SK-N-SH (cell line): ENCODE measurements at regions not wholly inside any gene's neighbourhood (a gene's known extent, or its start where the extent isn't known, plus 50 kb on each side); places are given as distances from the start of the nearest gene placed in this dataset.

ENCODE experiments used
- CTCF ChIA-PET: fragments of 300-600, 350-600 bp; formaldehyde crosslinking; extraction: SDS; loops from one replicate; lab custom pipeline; 2021; lab: Yijun Ruan, JAX
- POLR2A ChIA-PET: fragments of 350-600 bp; sonication (Branson Sonifier 250); formaldehyde crosslinking; extraction: SDS; loops from one replicate; lab custom pipeline; 2020; ENCODE audit warnings: antibody characterized with exemption, inconsistent platforms; lab: Yijun Ruan, JAX
- DNase-seq: peaks from one replicate; pipeline ENCODE4 v3.0.0; 2012
- H2AFZ ChIP-seq: fragments of 200-600 bp; sonication (generic); 2 replicates; pipeline ENCODE4 v1.8.1; 2016; ENCODE audit warnings: antibody characterized with exemption, mild to moderate bottlenecking, low read depth
- H3F3A ChIP-seq: fragments of 200-600 bp; sonication (generic); replicated peaks from 2 replicates; pipeline ENCODE3; 2016; ENCODE audit warnings: antibody characterized with exemption, mild to moderate bottlenecking; ENCODE audit not compliant: insufficient read depth
- H3K27ac ChIP-seq, 2 experiments: fragments of 200-500 bp in 1 of 2; fragments of 200-600 bp in 1 of 2; sonication (Bioruptor generic) in 1 of 2; sonication (generic), shearing (Covaris generic) in 1 of 2; 2 replicates each; pipeline versions ENCODE4 v1.5.1 to v1.6.1; 2014 to 2016; ENCODE audit warnings: low read depth in 2 of 2, inconsistent platforms in 1 of 2, low read length in 1 of 2, mild to moderate bottlenecking in 1 of 2, mixed read lengths in 1 of 2
- H3K27me3 ChIP-seq: fragments of 200-600 bp; sonication (generic), shearing (Covaris generic); 2 replicates; pipeline ENCODE4 v1.6.1; 2016; ENCODE audit warnings: mixed run types; ENCODE audit not compliant: insufficient read depth
- H3K36me3 ChIP-seq, 2 experiments: fragments of 200-500 bp in 1 of 2; fragments of 200-600 bp in 1 of 2; sonication (Bioruptor generic) in 1 of 2; sonication (generic) in 1 of 2; replicated peaks in 1 of 2; 2 replicates each; pipeline versions ENCODE3 to v1.5.1; 2014 to 2016; ENCODE audit warnings: low read length in 1 of 2, mild to moderate bottlenecking in 1 of 2; ENCODE audit not compliant: insufficient read depth in 2 of 2, control insufficient read depth in 1 of 2
- H3K4me1 ChIP-seq, 2 experiments: fragments of 200-500 bp in 1 of 2; fragments of 200-600 bp in 1 of 2; sonication (Bioruptor generic) in 1 of 2; sonication (generic), shearing (Covaris generic) in 1 of 2; 2 replicates each; pipeline versions ENCODE4 v1.5.1 to v1.6.1; 2014 to 2016; ENCODE audit warnings: low read depth in 1 of 2, low read length in 1 of 2, mixed run types in 1 of 2; ENCODE audit not compliant: insufficient read depth in 2 of 2, control insufficient read depth in 1 of 2
- H3K4me2 ChIP-seq: fragments of 200-600 bp; sonication (generic), shearing (Covaris generic); 2 replicates; pipeline ENCODE4 v1.6.1; 2017; ENCODE audit warnings: mixed run types
- H3K4me3 ChIP-seq, 2 experiments: fragments of 200-500 bp in 1 of 2; fragments of 200-600 bp in 1 of 2; sonication (Bioruptor generic) in 1 of 2; sonication (generic), shearing (Covaris generic) in 1 of 2; 2 replicates each; pipeline versions ENCODE4 v1.5.1 to v1.8.1; 2014 to 2016; ENCODE audit warnings: low read depth in 2 of 2, inconsistent platforms in 1 of 2, low read length in 1 of 2, mild to moderate bottlenecking in 1 of 2, mixed read lengths in 1 of 2, moderate library complexity in 1 of 2
- H3K79me2 ChIP-seq: fragments of 200-600 bp; sonication (generic); 2 replicates; pipeline ENCODE4 v1.8.1; 2017; ENCODE audit warnings: mild to moderate bottlenecking; ENCODE audit not compliant: insufficient read depth
- H3K9ac ChIP-seq: fragments of 200-600 bp; sonication (generic); 2 replicates; pipeline ENCODE4 v1.6.1; 2017; ENCODE audit warnings: mixed run types
- H3K9me2 ChIP-seq: fragments of 200-600 bp; sonication (generic); 2 replicates; pipeline ENCODE4 v1.6.1; 2017; ENCODE audit warnings: mixed run types
- H3K9me3 ChIP-seq: fragments of 200-600 bp; sonication (generic); 2 replicates; pipeline ENCODE4 v1.6.1; 2017; ENCODE audit warnings: mixed run types, mild to moderate bottlenecking, moderate library complexity
- H4K20me1 ChIP-seq: fragments of 200-600 bp; sonication (generic); 2 replicates; pipeline ENCODE4 v1.6.1; 2017; ENCODE audit warnings: mild to moderate bottlenecking, mixed run types; ENCODE audit not compliant: insufficient read depth
- CHD2 ChIP-seq: fragments of 150-350 bp; IDR thresholded peaks from 2 replicates; pipeline ENCODE4 v1.6.1; 2018; ENCODE audit warnings: low read length; ENCODE audit not compliant: partially characterized antibody
- CTCF ChIP-seq: fragments of 200-600 bp; sonication (generic); IDR thresholded peaks from 2 replicates; pipeline ENCODE4 v1.6.1; 2017; ENCODE audit warnings: antibody characterized with exemption, mild to moderate bottlenecking, moderate library complexity
- ELF1 ChIP-seq: IDR thresholded peaks from 2 replicates; pipeline ENCODE4 v1.4.0; 2012
- JUND ChIP-seq: IDR thresholded peaks from 2 replicates; pipeline ENCODE4 v1.4.0; 2012
- MXI1 ChIP-seq: IDR thresholded peaks from 2 replicates; pipeline ENCODE4 v1.6.1; 2012; ENCODE audit warnings: mild to moderate bottlenecking, low read depth, low read length, improper control_type of control experiment
- NFIC ChIP-seq: IDR thresholded peaks from 2 replicates; pipeline ENCODE4 v1.4.0; 2012; ENCODE audit warnings: borderline replicate concordance
- PBX3 ChIP-seq: IDR thresholded peaks from 2 replicates; pipeline ENCODE4; 2012
- POLR2AphosphoS5 ChIP-seq: IDR thresholded peaks from 2 replicates; pipeline ENCODE4 v1.6.1; 2012; ENCODE audit warnings: low read depth, low read length
- RAD21 ChIP-seq: IDR thresholded peaks from 2 replicates; pipeline ENCODE4 v1.6.1; 2012; ENCODE audit warnings: mild to moderate bottlenecking, low read length
- RXRA ChIP-seq: IDR thresholded peaks from 2 replicates; pipeline ENCODE4 v1.4.0; 2012; ENCODE audit warnings: low read depth, mild to moderate bottlenecking, borderline replicate concordance
- SIN3A ChIP-seq: IDR thresholded peaks from 2 replicates; pipeline ENCODE4 v1.6.1; 2012; ENCODE audit warnings: low read depth, mild to moderate bottlenecking, low read length, moderate library complexity, borderline replicate concordance
- TEAD4 ChIP-seq: IDR thresholded peaks from 2 replicates; pipeline ENCODE4 v1.4.0; 2012; ENCODE audit warnings: mild to moderate bottlenecking, borderline replicate concordance; ENCODE audit not compliant: insufficient read depth
- USF1 ChIP-seq: IDR thresholded peaks from 2 replicates; pipeline ENCODE4 v1.4.0; 2012; ENCODE audit warnings: low read depth, borderline replicate concordance
- YY1 ChIP-seq: IDR thresholded peaks from 2 replicates; pipeline ENCODE4 v1.4.0; 2012; ENCODE audit warnings: low read depth, mild to moderate bottlenecking
- WGBS: methylation state at CpG from one replicate; pipeline ENCODE4 v1.1.6; 2017; ENCODE audit warnings: low lambda C conversion rate; 5-methylcytosine and 5-hydroxymethylcytosine counted together

GRCh38 chr4:8732092-8732491 is 139.5 kb downstream of the CPZ start:
- Histone ChIP-seq H3K9me3 (no peaks in the 10 kb centered on the region), H3K4me3 (no peak overlapping the region), H3K4me1 (no peaks in the 10 kb centered on the region), H4K20me1 (no peaks in the 10 kb centered on the region), H3K4me2 (no peak overlapping the region), H3K79me2 (no peaks in the 10 kb centered on the region), H3K9me2 (no peaks in the 10 kb centered on the region), H3F3A (no peaks in the 10 kb centered on the region), H3K27me3 (no peaks in the 10 kb centered on the region), H2AFZ (no peak overlapping the region), H3K36me3 (no peaks in the 10 kb centered on the region), H3K9ac (no peak overlapping the region), H3K27ac (no peak overlapping the region)
- ChIA-PET CTCF (no interaction called here), POLR2A (no interaction called here)
- TF ChIP-seq RAD21, result no peak
- TF ChIP-seq YY1, result no peak
- TF ChIP-seq CHD2, result no peak
- no peak for TF ChIP-seq NFIC
- TF ChIP-seq MXI1, result no peak
- TF ChIP-seq SIN3A, result no peak
- TF ChIP-seq ELF1, result no peak
- no peak for TF ChIP-seq USF1
- no peak for TF ChIP-seq TEAD4
- no peak for TF ChIP-seq CTCF
- no peak for TF ChIP-seq POLR2AphosphoS5
- no peak for TF ChIP-seq RXRA
- no peak for TF ChIP-seq JUND
- TF ChIP-seq PBX3, result no peak
- no peak for DNase-seq
- WGBS, result 24% methylated on average over 7 of the region's 10 CpGs

- Histone ChIP-seq H3K27ac (no peak overlapping the region), H3K9me2 (no peaks in the 10 kb centered on the region), H3K4me3 (no peak overlapping the region), H3K9ac (no peak overlapping the region), H3K79me2 (no peaks in the 10 kb centered on the region), H3K9me3 (no peaks in the 10 kb centered on the region), H3K4me2 (no peak overlapping the region), H3K4me1 (no peaks in the 10 kb centered on the region; a peak in 1 of 4 replicates), H2AFZ (no peak overlapping the region), H3K27me3 (no peaks in the 10 kb centered on the region), H4K20me1 (no peaks in the 10 kb centered on the region), H3K36me3 (no peaks in the 10 kb centered on the region), H3F3A (no peaks in the 10 kb centered on the region)
- no peak for DNase-seq
- POLR2A ChIA-PET, result no interaction called here
- no peak for TF ChIP-seq YY1
- 0% methylated on average over 1 of the region's 6 CpGs for WGBS
- CTCF ChIA-PET, result no interaction called here
Measured at GRCh38 chr4:8731364-8731763, 138.8 kb downstream of the CPZ start.
